ENCODE measurements at regions not wholly inside any gene's neighbourhood (a gene's known extent, or its start where the extent isn't known, plus 50 kb on each side); places are given as distances from the start of the nearest gene placed in this dataset.

DNA sequence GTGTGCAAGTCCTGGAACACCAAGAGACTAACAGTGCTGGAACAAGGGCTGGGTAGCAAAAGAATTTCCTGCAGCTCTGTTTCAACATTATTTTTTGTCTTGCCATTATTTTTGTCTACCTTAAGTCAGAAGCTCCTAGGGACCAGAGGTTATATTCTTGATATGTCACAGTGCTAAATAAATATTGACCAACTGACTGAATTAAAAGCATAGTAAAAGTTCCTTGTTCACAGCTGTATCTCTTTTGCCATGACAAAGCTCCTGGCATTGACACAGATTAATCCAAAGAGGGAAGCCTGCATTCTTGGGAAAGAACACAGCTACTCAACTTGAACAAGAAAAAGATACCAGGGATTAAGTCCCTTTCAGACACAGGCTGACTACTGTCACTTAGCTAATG, 136.5 kb downstream of the SPTSSA start:
- Histone ChIP-seq H4K20me1 (ENCODE audit: insufficient read depth) (no peaks in the 10 kb centered on the region; the same call in 1 of the 2 replicates), H3K4me2 (no peak overlapping the region), H3F3A (ENCODE audit: insufficient read depth, low read depth) (no peaks in the 10 kb centered on the region), H3K9me2 (ENCODE audit: insufficient read depth) (no peaks in the 10 kb centered on the region), H3K36me3 (ENCODE audit: low read depth) (no peaks in the 10 kb centered on the region), H3K79me2 (ENCODE audit: low read depth) (no peaks in the 10 kb centered on the region), H3K27ac (no peak overlapping the region), H3K4me1 (replicated peaks; ENCODE audit: insufficient read depth) (no peaks in the 10 kb centered on the region), H3K4me3 (no peak overlapping the region), H2AFZ (no peak overlapping the region), H3K9me3 (ENCODE audit: insufficient read depth, low read depth) (no peaks in the 10 kb centered on the region), H3K27me3 (ENCODE audit: insufficient read depth, low read depth) (no peaks in the 10 kb centered on the region)
- ChIA-PET POLR2A (ENCODE audit: unreplicated experiment) (interaction anchor here (0.6 kb wide), 1 partner anchor 54 kb away, joined by 3 read pairs; no protein-coding TSS in a partner anchor), CTCF (interaction anchor here (0.5 to 0.7 kb wide), 3 partner anchors 15 to 227 kb away, joined by 3 to 14 read pairs (median 3); no protein-coding TSS in a partner anchor)
- TF ChIP-seq EZH2 (IDR thresholded peaks at IDR 0.05; ENCODE audit: low read depth) (no peak), CTCF (conservative IDR thresholded peaks at IDR 0.05) (no peak)
- intact Hi-C loops (cut with micrococcal nuclease; ENCODE audit: unreplicated experiment) = no loop called here
- no peak for DNase-seq
- BruUV-seq (replicated peaks) = no TSS peak

DNA sequence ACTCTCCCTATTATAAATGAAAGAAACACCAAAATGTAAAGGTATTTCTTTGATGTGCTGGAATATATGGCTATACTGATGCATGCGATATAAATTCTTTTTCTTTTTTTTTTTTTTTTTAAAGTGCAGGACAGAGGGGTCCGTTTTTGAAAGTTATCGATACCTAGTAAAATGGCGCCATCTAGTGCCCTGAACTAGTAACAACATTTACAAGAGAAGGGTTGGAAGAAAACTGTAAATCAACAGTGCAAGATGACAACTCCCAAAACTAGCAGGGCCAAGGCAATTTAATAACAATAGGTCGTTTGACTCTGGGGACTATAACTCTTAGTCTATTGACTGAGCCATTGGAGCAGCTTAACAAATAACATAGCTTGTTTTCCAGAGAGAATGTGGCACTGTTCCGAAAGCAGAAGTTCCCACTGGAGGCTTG, 137.7 kb downstream of the SPTSSA start:
- Histone ChIP-seq H3K36me3 (ENCODE audit: low read depth) (no peaks in the 10 kb centered on the region), H3K27ac (no peak overlapping the region), H3K4me1 (replicated peaks; ENCODE audit: insufficient read depth) (no peaks in the 10 kb centered on the region), H3F3A (ENCODE audit: insufficient read depth, low read depth) (no peaks in the 10 kb centered on the region), H3K4me3 (no peak overlapping the region), H2AFZ (no peak overlapping the region), H3K9me3 (ENCODE audit: insufficient read depth, low read depth) (no peaks in the 10 kb centered on the region), H3K79me2 (ENCODE audit: low read depth) (no peaks in the 10 kb centered on the region), H3K9me2 (ENCODE audit: insufficient read depth) (no peaks in the 10 kb centered on the region), H3K27me3 (ENCODE audit: insufficient read depth, low read depth) (no peaks in the 10 kb centered on the region), H3K4me2 (no peak overlapping the region), H4K20me1 (ENCODE audit: insufficient read depth) (no peaks in the 10 kb centered on the region; the same call in 1 of the 2 replicates)
- POLR2A ChIA-PET (ENCODE audit: unreplicated experiment) = no interaction called here
- no TSS peak for BruUV-seq (replicated peaks)
- intact Hi-C loops (cut with micrococcal nuclease; ENCODE audit: unreplicated experiment) = loop anchor here (5.0 kb wide), 2 partner anchors 1612 to 1852 kb away; no protein-coding TSS in a partner anchor
- no peak for TF ChIP-seq EZH2 (IDR thresholded peaks at IDR 0.05; ENCODE audit: low read depth)
- peak; percentile 78 for TF ChIP-seq CTCF (conservative IDR thresholded peaks at IDR 0.05)
- DNase-seq = peak in 1 of 2 experiments; percentile 9
- CTCF ChIA-PET = no interaction called here

DNA sequence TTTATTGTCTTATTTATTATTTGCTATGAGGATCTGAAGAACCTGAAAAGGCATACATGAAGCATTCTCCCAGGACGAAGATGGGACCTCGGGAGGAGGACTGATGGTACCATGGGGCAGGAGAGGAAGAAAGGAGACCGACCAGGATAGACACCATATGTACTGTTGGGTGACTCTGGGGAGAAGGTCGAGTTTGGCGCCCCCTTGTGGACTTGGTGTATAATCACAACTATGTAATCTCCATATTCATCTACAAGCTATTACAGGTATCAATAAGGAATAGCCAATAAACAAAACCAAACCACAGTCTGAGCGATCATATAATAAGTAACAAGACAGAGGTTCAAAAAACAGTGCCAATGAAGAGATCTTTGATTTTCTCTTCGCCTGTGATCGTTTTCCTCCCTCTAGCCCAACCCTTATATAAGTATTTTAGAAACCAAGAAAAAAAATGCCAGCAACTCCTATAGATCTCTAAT, 139.1 kb downstream of the SPTSSA start:
- no peaks in the 10 kb centered on the region; the same call in 1 of the 2 replicates for H4K20me1 ChIP-seq (ENCODE audit: insufficient read depth)
- no peaks in the 10 kb centered on the region for H3K4me1 ChIP-seq (replicated peaks; ENCODE audit: insufficient read depth)
- H3K36me3 ChIP-seq (ENCODE audit: low read depth) = no peaks in the 10 kb centered on the region
- no peak overlapping the region for H3K4me3 ChIP-seq
- H2AFZ ChIP-seq = no peak overlapping the region
- H3K9me2 ChIP-seq (ENCODE audit: insufficient read depth) = no peaks in the 10 kb centered on the region
- CTCF ChIA-PET = interaction anchor here (0.5 to 0.7 kb wide), 5 partner anchors 12 to 1484 kb away, joined by 3 to 5 read pairs (median 3); no protein-coding TSS in a partner anchor
- DNase-seq = peak in 1 of 2 experiments; percentile 38
- H3K79me2 ChIP-seq (ENCODE audit: low read depth) = no peaks in the 10 kb centered on the region
- H3K9me3 ChIP-seq (ENCODE audit: insufficient read depth, low read depth) = no peaks in the 10 kb centered on the region
- intact Hi-C loops (cut with micrococcal nuclease; ENCODE audit: unreplicated experiment) = loop anchor here (1.0 to 5.0 kb wide), 3 partner anchors 1611 to 1851 kb away; no protein-coding TSS in a partner anchor
- POLR2A ChIA-PET (ENCODE audit: unreplicated experiment) = interaction anchor here (0.6 kb wide), 1 partner anchor 1369 kb away, joined by 4 read pairs; no protein-coding TSS in a partner anchor
- no peaks in the 10 kb centered on the region for H3K27me3 ChIP-seq (ENCODE audit: insufficient read depth, low read depth)
- TF ChIP-seq EZH2 (IDR thresholded peaks at IDR 0.05; ENCODE audit: low read depth) (no peak), CTCF (conservative IDR thresholded peaks at IDR 0.05) (peak; percentile 82)
- no peak overlapping the region for H3K4me2 ChIP-seq
- no peak overlapping the region for H3K27ac ChIP-seq
- no TSS peak for BruUV-seq (replicated peaks)
- H3F3A ChIP-seq (ENCODE audit: insufficient read depth, low read depth) = no peaks in the 10 kb centered on the region
